ENCODE measurements at regions not wholly inside any gene's neighbourhood (a gene's known extent, or its start where the extent isn't known, plus 50 kb on each side); places are given as distances from the start of the nearest gene placed in this dataset.

DNA sequence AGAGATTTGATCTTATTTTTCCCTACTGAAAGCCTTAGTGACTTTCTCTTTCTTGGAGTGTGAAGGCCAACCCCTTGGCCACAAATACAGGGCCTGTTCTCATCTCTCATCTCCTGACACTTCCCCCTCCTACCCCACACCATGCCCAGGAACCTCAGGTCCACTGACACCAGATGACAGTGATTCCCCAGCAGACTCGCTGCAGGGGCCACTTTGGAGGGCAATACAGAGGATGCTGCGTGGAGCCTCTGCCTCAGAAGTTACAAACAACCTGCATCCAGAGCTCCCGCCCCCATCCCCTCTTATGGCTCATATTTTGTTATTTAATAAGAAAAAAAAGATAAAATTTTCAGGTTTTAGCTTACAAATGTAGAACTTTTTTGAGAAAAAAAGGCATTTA, 70.1 kb upstream of the LGALSL start:
- TF ChIP-seq, protein P1, sequence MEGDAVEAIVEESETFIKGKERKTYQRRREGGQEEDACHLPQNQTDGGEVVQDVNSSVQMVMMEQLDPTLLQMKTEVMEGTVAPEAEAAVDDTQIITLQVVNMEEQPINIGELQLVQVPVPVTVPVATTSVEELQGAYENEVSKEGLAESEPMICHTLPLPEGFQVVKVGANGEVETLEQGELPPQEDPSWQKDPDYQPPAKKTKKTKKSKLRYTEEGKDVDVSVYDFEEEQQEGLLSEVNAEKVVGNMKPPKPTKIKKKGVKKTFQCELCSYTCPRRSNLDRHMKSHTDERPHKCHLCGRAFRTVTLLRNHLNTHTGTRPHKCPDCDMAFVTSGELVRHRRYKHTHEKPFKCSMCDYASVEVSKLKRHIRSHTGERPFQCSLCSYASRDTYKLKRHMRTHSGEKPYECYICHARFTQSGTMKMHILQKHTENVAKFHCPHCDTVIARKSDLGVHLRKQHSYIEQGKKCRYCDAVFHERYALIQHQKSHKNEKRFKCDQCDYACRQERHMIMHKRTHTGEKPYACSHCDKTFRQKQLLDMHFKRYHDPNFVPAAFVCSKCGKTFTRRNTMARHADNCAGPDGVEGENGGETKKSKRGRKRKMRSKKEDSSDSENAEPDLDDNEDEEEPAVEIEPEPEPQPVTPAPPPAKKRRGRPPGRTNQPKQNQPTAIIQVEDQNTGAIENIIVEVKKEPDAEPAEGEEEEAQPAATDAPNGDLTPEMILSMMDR (IDR thresholded peaks at IDR 0.05) = no peak
- no peak for TF ChIP-seq POLR2A (IDR thresholded peaks at IDR 0.05)
